H9 (cell line): ENCODE measurements at regions not wholly inside any gene's neighbourhood (a gene's known extent, or its start where the extent isn't known, plus 50 kb on each side); places are given as distances from the start of the nearest gene placed in this dataset.
"Not testable (repeated sequence)": the region's sequence is repeated elsewhere in the genome, so short reads cannot be mapped to it uniquely, and the experiment has no call there.

Experiments used
- DNase-seq: peaks from one replicate; pipeline ENCODE4 v3.0.0-alpha.2; 2017
- H2AFZ ChIP-seq: one replicate; pipeline ENCODE4 v1.6.1; 2013; ENCODE audit warnings: mild to moderate bottlenecking, low read length, control low read depth, moderate library complexity
- H2AK5ac ChIP-seq: 2 replicates; pipeline ENCODE4 v1.6.1; 2013; ENCODE audit warnings: low read length, control low read depth, mixed read lengths; ENCODE audit not compliant: insufficient read length
- H2BK120ac ChIP-seq: one replicate; pipeline ENCODE4 v1.6.1; 2013; ENCODE audit warnings: low read depth, mild to moderate bottlenecking, low read length, control low read depth, inconsistent platforms; ENCODE audit not compliant: poor library complexity, severe bottlenecking
- H2BK12ac ChIP-seq: 2 replicates; pipeline ENCODE4 v1.6.1; 2013; ENCODE audit warnings: low read length, control low read depth, mixed read lengths, low read depth; ENCODE audit not compliant: insufficient read length
- H2BK15ac ChIP-seq: 2 replicates; pipeline ENCODE4 v1.6.1; 2013; ENCODE audit warnings: low read depth, low read length, control low read depth
- H2BK20ac ChIP-seq: one replicate; pipeline ENCODE4 v1.6.1; 2013; ENCODE audit warnings: low read depth, mild to moderate bottlenecking, low read length, control low read depth, inconsistent platforms; ENCODE audit not compliant: poor library complexity, severe bottlenecking
- H2BK5ac ChIP-seq: 2 replicates; pipeline ENCODE4 v1.6.1; 2013; ENCODE audit warnings: low read length, control low read depth, mixed read lengths; ENCODE audit not compliant: insufficient read length
- H3K14ac ChIP-seq: 2 replicates; pipeline ENCODE4 v1.6.1; 2013; ENCODE audit warnings: low read length, control low read depth; ENCODE audit not compliant: insufficient read depth
- H3K18ac ChIP-seq: 2 replicates; pipeline ENCODE4 v1.6.1; 2013; ENCODE audit warnings: low read depth, mild to moderate bottlenecking, mixed read lengths, low read length, control low read depth; ENCODE audit not compliant: insufficient read length
- H3K23ac ChIP-seq: 2 replicates; pipeline ENCODE4 v1.6.1; 2013; ENCODE audit warnings: low read length, control low read depth, mixed read lengths, low read depth; ENCODE audit not compliant: insufficient read length
- H3K23me2 ChIP-seq: 2 replicates; pipeline ENCODE4 v1.6.1; 2013; ENCODE audit warnings: low read depth, mild to moderate bottlenecking, mixed read lengths, low read length, control low read depth; ENCODE audit not compliant: insufficient read length, poor library complexity, severe bottlenecking
- H3K27ac ChIP-seq: 2 replicates; pipeline ENCODE4 v1.5.1; 2013; ENCODE audit warnings: low read length, control low read depth, mixed read lengths, low read depth; ENCODE audit not compliant: insufficient read length
- H3K27me3 ChIP-seq: 2 replicates; pipeline ENCODE4 v1.6.1; 2013; ENCODE audit warnings: low read length, control low read depth, inconsistent platforms; ENCODE audit not compliant: insufficient read depth
- H3K4ac ChIP-seq: 2 replicates; pipeline ENCODE4 v1.6.1; 2013; ENCODE audit warnings: low read depth, mild to moderate bottlenecking, control low read depth, inconsistent platforms, low read length, moderate library complexity
- H3K4me1 ChIP-seq: 2 replicates; pipeline ENCODE4 v1.6.1; 2013; ENCODE audit warnings: low read length, control low read depth, inconsistent platforms; ENCODE audit not compliant: insufficient read depth
- H3K4me2 ChIP-seq: 2 replicates; pipeline ENCODE4 v1.6.1; 2013; ENCODE audit warnings: low read length, control low read depth, mixed read lengths; ENCODE audit not compliant: insufficient read length, insufficient read depth
- H3K56ac ChIP-seq: 2 replicates; pipeline ENCODE4 v1.6.1; 2013; ENCODE audit warnings: low read depth, mild to moderate bottlenecking, mixed read lengths, low read length, control low read depth; ENCODE audit not compliant: insufficient read length
- H3K79me1 ChIP-seq: 2 replicates; pipeline ENCODE4 v1.6.1; 2013; ENCODE audit warnings: low read depth, mild to moderate bottlenecking, moderate library complexity, low read length, control low read depth, inconsistent platforms; ENCODE audit not compliant: insufficient read depth, poor library complexity, severe bottlenecking
- H3K79me2 ChIP-seq: 2 replicates; pipeline ENCODE4 v1.6.1; 2013; ENCODE audit warnings: low read length, control low read depth, inconsistent platforms; ENCODE audit not compliant: insufficient read depth
- H3K9ac ChIP-seq: 2 replicates; pipeline ENCODE4 v1.6.1; 2013; ENCODE audit warnings: low read length, control low read depth, mixed read lengths; ENCODE audit not compliant: insufficient read length; ENCODE audit errors: extremely low read depth
- H3K9me3 ChIP-seq: one replicate; pipeline ENCODE4 v1.6.1; 2013; ENCODE audit warnings: low read depth, low read length, inconsistent platforms; ENCODE audit not compliant: control insufficient read depth
- H3T11ph ChIP-seq: one replicate; pipeline ENCODE4 v1.6.1; 2013; ENCODE audit warnings: mild to moderate bottlenecking, low read length, control low read depth, inconsistent platforms
- H4K20me1 ChIP-seq: one replicate; pipeline ENCODE4 v1.6.1; 2013; ENCODE audit not compliant: control insufficient read depth, insufficient read length, insufficient read depth
- H4K5ac ChIP-seq: 2 replicates; pipeline ENCODE4 v1.6.1; 2013; ENCODE audit warnings: low read depth, mild to moderate bottlenecking, mixed read lengths, low read length, control low read depth; ENCODE audit not compliant: insufficient read length
- H4K8ac ChIP-seq: replicated peaks from 2 replicates; pipeline ENCODE4 v1.6.1; 2013; ENCODE audit warnings: low read length, control low read depth, mixed read lengths, low read depth; ENCODE audit not compliant: insufficient read length
- H4K91ac ChIP-seq: 2 replicates; pipeline ENCODE4 v1.6.1; 2013; ENCODE audit warnings: low read depth, mild to moderate bottlenecking, moderate library complexity, mixed read lengths, low read length, control low read depth; ENCODE audit not compliant: insufficient read length
- H3K27ac Mint-ChIP-seq, 3 experiments: 2 replicates in 2 of 3; 3 replicates in 1 of 3; pipeline ENCODE4 v1.8.0; 2020 to 2021; ENCODE audit warnings: mixed read lengths in 3 of 3, mild to moderate bottlenecking in 1 of 3, moderate library complexity in 1 of 3
- H3K27me3 Mint-ChIP-seq: 2 replicates; pipeline ENCODE4 v1.8.0; 2021; ENCODE audit warnings: low read depth, mild to moderate bottlenecking, moderate library complexity, mixed read lengths
- H3K36me3 Mint-ChIP-seq, 3 experiments: 2 replicates in 2 of 3; 3 replicates in 1 of 3; pipeline ENCODE4 v1.8.0; 2020 to 2021; ENCODE audit warnings: low read depth in 3 of 3, mixed read lengths in 3 of 3; ENCODE audit not compliant: insufficient read depth in 1 of 3
- H3K4me1 Mint-ChIP-seq, 2 experiments: 2 replicates each; pipeline ENCODE4 v1.8.0; 2020; ENCODE audit warnings: mixed read lengths in 2 of 2
- H3K4me3 Mint-ChIP-seq, 2 experiments: 2 replicates in 1 of 2; 3 replicates in 1 of 2; pipeline ENCODE4 v1.8.0; 2020 to 2021; ENCODE audit warnings: mild to moderate bottlenecking in 2 of 2, mixed read lengths in 2 of 2, moderate library complexity in 1 of 2
- H3K9me3 Mint-ChIP-seq, 2 experiments: 2 replicates in 1 of 2; 3 replicates in 1 of 2; pipeline ENCODE4 v1.8.0; 2020; ENCODE audit warnings: mild to moderate bottlenecking in 2 of 2, mixed read lengths in 2 of 2, moderate library complexity in 1 of 2
- CTCF ChIP-seq: fragments of 200-600 bp; sonication (generic); conservative IDR thresholded peaks from 3 replicates; pipeline ENCODE4 v1.8.0; 2021; ENCODE audit warnings: antibody characterized with exemption, mild to moderate bottlenecking
- WGBS: extraction: QIAGEN DNeasy Blood & Tissue Kit; methylation state at CpG from one replicate; pipeline ENCODE4 v1.1.7; 2013; ENCODE audit warnings: missing lambda C conversion rate, low lambda C conversion rate, mixed read lengths; ENCODE audit not compliant: insufficient read length; ENCODE audit errors: extremely low coverage; 5-methylcytosine and 5-hydroxymethylcytosine counted together

GRCh38 chr1:58220836-58221472 lies 325.6 kb downstream of the OMA1 start:
- H2AK5ac ChIP-seq, result no peak overlapping the region
- H2BK5ac ChIP-seq, result no peak overlapping the region
- H3K4ac ChIP-seq, result no peak overlapping the region
- H3K56ac ChIP-seq, result no peak overlapping the region
- H3K27ac ChIP-seq, result no peak overlapping the region
- no peaks in the 10 kb centered on the region for H3K4me1 ChIP-seq
- no peaks in the 10 kb centered on the region; the same call in 1 of the 2 replicates for H3K27me3 Mint-ChIP-seq
- no peaks in the 10 kb centered on the region for H3K4me1 Mint-ChIP-seq
- no peak overlapping the region for H2BK15ac ChIP-seq
- no peaks in the 10 kb centered on the region for H3K9me3 ChIP-seq
- no peak for TF ChIP-seq CTCF
- no peak overlapping the region for H2BK120ac ChIP-seq
- no peak overlapping the region for H2BK20ac ChIP-seq
- no peaks in the 10 kb centered on the region for H4K20me1 ChIP-seq
- H4K91ac ChIP-seq, result no peak overlapping the region
- no peak overlapping the region; a peak in 1 of 7 replicates for H3K27ac Mint-ChIP-seq
- no peaks in the 10 kb centered on the region; the same call in 1 of the 2 replicates for H3K79me2 ChIP-seq
- H3K9me3 Mint-ChIP-seq, result no peaks in the 10 kb centered on the region
- H4K5ac ChIP-seq, result no peak overlapping the region
- H2AFZ ChIP-seq, result no peak overlapping the region
- no peak overlapping the region for H3K18ac ChIP-seq
- no peak overlapping the region for H3K4me2 ChIP-seq
- H3K14ac ChIP-seq, result no peak overlapping the region
- H3K27me3 ChIP-seq, result no peaks in the 10 kb centered on the region
- H3K79me1 ChIP-seq, result no peaks in the 10 kb centered on the region
- no peaks in the 10 kb centered on the region for H3K23me2 ChIP-seq
- no peak overlapping the region for H3T11ph ChIP-seq
- no peak overlapping the region for H3K23ac ChIP-seq
- WGBS, result no CpG with 5 or more reads among the region's 4 CpGs
- no peaks in the 10 kb centered on the region; a peak in 1 of 7 replicates for H3K36me3 Mint-ChIP-seq
- no peak overlapping the region for H3K9ac ChIP-seq
- no peak overlapping the region for H3K4me3 Mint-ChIP-seq
- H2BK12ac ChIP-seq, result no peak overlapping the region
- no peak overlapping the region for H4K8ac ChIP-seq
- no peak for DNase-seq

GRCh38 chr1:58216169-58216568 lies 330.4 kb downstream of the OMA1 start:
- not testable (repeated sequence) for H3K27ac Mint-ChIP-seq, H3K36me3 Mint-ChIP-seq

More at GRCh38 chr1:58216169-58216568, 330.4 kb downstream of the OMA1 start:
- not testable (repeated sequence) for H3K23ac ChIP-seq, H2AFZ ChIP-seq, H3K4me3 Mint-ChIP-seq, H3K56ac ChIP-seq, H3K9ac ChIP-seq, H4K20me1 ChIP-seq, H2BK20ac ChIP-seq, DNase-seq, H3T11ph ChIP-seq, H4K5ac ChIP-seq, H3K4me1 ChIP-seq, H4K91ac ChIP-seq, H2BK5ac ChIP-seq, H3K27me3 ChIP-seq, H2AK5ac ChIP-seq, H3K4ac ChIP-seq, H3K27me3 Mint-ChIP-seq, H3K9me3 ChIP-seq, H3K9me3 Mint-ChIP-seq, H4K8ac ChIP-seq, H3K79me1 ChIP-seq, H3K18ac ChIP-seq, H3K27ac ChIP-seq, H3K23me2 ChIP-seq, H2BK15ac ChIP-seq, H3K4me2 ChIP-seq, H3K79me2 ChIP-seq, H3K14ac ChIP-seq, H2BK120ac ChIP-seq, H2BK12ac ChIP-seq
- H3K4me1 Mint-ChIP-seq, result peaks cover 5 to 15% of the 10 kb centered on the region in 2 experiments; a peak in 3 of 4 replicates
- no CpG with 5 or more reads among the region's 3 CpGs for WGBS
